HK-2 (cell line): ENCODE measurements at regions not wholly inside any gene's neighbourhood (a gene's known extent, or its start where the extent isn't known, plus 50 kb on each side); places are given as distances from the start of the nearest gene placed in this dataset.
"Not testable (repeated sequence)": the region's sequence is repeated elsewhere in the genome, so short reads cannot be mapped to it uniquely, and the experiment has no call there.

Source experiments
- DNase-seq: peaks from one replicate; pipeline ENCODE4 v3.0.0-alpha.2; 2018; ENCODE audit not compliant: unreplicated experiment

DNA sequence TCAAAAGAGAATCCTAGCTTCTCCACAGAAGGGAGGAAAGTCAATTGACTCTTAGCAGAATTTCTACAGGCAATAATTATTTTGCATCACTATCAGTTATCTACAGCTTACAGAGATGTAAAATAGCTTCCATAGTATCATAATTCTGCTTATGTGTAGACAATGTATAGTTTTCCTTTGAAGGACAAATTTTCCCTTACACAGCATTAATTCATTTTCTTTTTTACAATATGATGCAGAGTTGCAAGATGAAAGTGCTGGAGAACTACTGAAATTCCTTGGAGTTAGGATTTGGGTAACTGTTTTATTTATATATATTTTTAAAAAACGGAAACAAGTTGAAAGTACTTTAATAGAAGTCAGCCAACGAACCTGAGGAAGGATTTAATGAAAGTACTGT lies 111.0 kb upstream of the CPHXL start:
- no peak for DNase-seq

- no peak for DNase-seq
Observed at GRCh38 chr16:75837681-75838080, 111.4 kb upstream of the CPHXL start.

GRCh38 chr16:75841517-75841916 lies 115.2 kb upstream of the CPHXL start:
- no peak for DNase-seq

DNA sequence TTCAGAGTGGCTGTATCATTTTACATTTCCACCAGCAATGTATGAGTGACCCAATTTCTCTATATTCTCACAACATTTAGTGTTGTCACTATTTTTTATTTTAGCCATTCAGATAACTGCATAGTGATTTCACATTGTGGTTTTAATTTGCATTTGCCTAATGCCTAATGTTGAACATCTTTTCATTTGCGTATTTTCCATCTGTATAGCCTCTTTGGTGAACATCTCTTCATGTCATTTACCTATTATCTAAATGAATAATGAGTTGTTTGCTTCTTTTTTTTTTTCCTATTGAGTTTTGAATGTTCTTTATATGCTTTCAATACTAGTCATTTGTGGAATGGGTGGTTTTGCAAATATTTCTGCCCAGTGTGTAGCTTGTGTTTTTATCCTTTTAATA lies 120.9 kb upstream of the CPHXL start:
- DNase-seq = no peak

DNA sequence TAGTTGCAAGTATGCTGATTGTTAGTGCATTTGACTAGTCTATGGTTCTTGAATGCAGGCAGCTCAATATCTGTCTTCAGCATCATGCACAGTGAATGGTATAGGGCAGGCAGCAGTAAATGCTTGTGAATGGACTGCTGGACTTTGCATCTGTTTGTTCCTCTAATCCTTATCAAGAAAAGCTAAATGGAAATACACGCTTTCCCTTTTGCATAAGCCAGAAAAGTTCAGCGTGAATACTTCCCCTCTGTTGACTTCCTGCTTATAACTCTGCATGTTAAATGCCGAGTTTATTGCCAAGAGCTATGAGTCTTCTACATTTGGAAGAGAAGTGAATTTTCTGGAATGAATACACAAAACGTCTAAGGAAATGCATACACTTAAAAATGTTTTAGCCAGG lies 127.9 kb upstream of the CPHXL start:
- no peak for DNase-seq

- DNase-seq = no peak
Observed at GRCh38 chr16:75860326-75861053, 134.2 kb upstream of the CPHXL start.

GRCh38 chr16:75861311-75862097 lies 135.2 kb upstream of the CPHXL start:
- DNase-seq = no peak

DNA sequence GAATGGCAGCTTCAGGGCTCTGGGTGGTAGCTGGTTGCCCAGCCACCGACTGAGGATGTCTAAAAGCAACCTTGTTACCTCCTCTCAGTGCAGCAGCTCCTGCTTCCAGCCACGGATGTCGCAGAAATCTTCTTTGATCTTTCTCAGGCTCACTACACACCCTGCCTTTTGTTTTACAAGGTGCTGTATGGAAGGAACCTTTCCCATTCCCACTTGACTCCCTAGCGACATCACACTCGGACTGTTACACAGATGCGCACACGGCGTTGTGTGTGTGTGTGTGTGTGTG lies 135.8 kb upstream of the CPHXL start:
- DNase-seq = no peak

DNA sequence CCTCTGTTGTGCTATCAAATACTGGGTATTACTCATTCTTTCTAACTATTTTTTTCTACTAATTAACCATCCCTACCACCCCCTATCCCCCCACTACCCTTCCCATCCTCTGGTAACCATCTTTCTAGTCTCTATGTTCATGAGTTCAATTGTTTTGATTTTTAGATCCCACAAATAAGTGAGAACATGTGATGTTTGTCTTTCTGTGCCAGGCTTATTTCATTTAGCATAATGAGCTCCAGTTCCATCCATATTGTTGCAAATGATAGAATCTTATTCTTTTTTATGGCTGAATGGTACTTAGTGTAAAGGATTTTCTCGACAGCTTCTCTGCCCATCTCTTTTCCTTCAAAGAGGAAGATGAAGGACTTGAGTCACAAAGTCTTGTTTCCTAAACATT lies 138.0 kb upstream of the CPHXL start:
- no peak for DNase-seq

DNA sequence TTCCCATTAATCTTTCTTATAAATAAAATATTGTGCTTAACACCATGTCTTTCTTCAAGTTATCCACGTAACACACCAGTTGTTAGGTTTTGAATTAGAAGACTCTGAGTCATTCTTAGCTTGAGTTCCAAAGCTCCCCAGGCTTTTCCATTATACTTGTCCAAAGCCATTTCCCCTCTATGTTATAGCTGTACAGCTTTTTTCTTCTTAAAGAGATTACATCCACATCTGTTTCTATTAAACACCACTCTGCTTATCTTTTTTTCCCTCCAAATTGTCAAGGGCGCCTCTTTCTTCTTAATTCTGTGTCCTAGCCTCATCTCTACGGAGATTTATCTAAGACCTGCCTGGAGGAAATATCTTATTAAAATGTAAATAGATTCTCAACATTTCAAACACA lies 139.4 kb upstream of the CPHXL start:
- no peak for DNase-seq

DNA sequence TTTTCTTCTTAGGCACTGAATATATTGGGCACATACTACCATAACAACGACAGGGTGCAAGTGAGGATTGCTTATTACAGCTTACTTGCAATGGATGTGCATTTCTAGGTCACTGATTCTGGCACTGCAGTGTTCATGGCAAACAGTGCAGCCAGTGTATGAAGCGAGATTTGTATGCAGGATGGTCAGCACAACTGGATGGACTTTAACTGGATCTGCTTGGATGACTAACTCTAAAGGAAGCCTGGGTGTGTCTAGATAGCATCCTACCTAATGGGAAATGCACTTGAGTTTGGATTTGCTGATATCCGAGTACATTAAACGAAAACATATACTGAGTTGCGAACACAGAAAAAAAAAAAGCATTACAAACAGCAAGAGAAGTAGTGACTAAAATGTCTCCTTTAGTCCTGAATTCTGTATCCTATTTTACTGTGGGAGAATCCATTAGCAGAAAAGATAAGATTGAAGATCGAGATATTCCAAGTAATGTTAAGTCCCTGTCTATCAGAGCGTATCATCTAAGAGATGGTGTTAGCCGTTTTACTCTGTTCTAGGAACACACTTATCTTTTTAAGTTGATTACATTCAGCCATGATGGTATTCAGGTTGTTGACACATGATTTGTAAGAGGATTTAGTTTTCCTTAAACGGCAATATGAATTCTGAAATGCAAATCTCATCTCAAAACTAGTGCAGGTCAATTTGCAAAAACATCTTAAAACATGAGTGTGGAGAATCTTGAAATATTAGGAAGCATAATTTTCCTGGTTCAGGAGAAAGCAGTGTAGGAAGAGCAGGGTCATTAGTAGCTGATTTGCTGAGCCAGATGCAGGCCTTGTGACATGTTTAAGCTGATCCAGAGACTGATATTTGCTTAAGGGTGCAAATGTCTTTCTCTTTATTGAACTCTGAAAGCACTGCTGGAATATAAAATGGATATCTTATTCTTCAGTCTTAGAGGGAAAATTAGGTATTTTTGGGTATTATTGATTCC lies 142.6 kb upstream of the CPHXL start:
- DNase-seq = no peak

GRCh38 chr16:75881280-75881679 lies 155.0 kb upstream of the CPHXL start:
- not testable (repeated sequence) for DNase-seq

DNA sequence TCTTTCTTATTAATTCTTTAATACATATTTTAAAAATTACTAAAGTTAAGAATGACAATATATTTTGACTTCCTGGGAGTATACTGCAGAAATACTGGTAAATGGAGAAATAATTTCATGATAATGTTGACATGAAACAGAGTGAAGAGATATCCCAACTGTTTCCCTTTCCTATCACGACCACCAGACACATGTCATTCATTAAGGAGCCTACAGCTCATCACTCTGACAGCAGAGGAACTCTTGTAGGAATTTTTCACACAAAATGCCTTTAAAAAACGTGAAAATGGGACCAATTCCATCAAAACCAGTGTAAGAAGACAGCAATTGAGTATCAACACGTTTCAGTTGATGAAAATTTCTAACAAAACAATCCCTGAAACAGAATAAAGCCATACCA lies 172.9 kb upstream of the CPHXL start:
- DNase-seq = no peak

DNA sequence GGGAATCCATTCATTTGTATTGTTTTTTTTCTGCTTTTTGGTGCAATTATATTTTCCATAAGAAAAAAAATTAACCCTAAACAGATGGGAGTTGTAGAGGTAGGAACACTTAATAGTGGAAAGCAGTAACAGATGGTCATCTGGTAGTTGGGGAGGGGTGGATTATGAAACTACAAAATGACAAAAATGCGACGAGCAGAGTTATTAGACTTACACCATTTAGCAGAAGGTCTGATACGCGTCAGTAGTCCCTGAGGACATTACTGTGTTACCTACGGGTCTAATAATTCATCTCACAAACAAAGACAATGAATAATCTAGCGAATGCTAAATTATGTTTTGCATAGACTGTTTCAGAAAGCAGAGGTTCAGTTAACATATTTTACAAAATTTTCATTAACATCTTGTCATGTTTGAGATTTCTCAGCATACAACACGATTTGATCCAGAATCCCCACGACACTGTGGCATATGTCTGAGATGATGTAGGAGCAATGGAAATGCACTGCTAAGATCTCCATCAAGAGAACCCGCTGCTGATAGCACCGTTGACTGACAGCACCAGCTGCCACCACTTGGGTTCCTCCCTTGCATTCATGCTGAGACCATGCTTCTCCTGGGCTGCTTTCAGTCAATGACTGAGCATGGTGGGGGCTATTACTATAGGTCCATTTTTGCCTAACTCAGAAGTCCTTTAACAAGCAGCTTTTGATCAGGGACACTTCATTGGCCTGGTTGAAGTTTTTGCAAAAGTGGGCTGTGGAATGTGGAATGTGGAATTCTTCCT lies 182.2 kb upstream of the CPHXL start:
- no peak for DNase-seq

GRCh38 chr16:75909746-75910145 lies 183.5 kb upstream of the CPHXL start:
- DNase-seq = no peak

DNA sequence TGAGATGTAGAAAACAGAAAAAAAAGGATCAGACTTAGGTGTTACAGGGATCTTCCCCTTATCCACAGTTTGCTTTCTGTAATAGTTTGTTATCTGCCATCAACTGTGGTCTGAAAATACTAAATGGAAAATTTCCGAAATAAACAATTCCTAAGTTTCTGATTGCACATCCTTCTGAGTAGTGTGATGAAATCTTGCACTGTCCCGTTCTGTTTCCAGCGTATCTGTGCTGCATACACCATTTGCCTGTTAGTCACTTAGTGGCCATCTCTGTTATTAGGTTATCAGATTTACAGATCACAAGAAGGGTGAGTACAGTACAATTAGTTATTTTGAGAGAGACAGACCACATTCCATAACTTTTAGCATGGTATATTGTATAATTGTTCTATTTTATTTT lies 185.6 kb upstream of the CPHXL start:
- DNase-seq = no peak

DNA sequence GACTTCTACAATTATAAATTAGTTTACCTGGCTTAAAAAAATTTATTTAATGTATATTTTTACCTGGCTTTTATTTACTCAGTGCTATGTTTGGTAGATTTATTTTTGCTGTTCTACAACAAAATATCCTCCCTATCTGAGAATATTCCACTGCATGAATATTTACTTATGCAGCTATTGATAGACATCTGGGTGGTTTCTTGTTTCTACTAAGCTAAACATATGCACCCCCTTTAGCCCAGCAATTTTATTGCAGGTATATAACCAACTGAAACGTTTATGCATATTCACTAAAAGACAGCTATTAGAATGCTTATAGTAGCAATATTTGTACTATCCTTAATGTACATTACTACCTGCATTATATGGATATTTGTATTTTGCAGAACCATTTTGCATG lies 187.7 kb upstream of the CPHXL start:
- no peak for DNase-seq

DNA sequence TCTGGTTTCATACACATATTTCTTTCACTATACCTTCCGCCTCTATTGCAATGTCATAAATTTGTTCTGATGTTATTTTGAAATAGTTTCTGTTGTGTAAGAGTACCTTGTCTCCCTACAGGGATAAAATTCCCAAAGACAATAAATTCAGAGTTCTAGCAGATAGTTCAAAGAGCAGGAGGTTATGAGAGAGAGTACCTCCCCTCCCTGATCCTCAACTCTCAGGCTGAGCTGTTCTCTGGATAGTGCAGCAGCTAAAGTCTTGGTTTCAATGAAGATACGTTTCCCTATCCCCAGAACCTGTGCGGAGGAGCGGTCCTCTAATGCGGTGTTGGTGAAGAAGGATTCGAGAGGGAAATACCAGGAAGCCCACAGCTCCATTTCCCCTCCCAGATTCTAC lies 190.2 kb upstream of the CPHXL start:
- no peak for DNase-seq

GRCh38 chr16:75918109-75918508 lies 191.8 kb upstream of the CPHXL start:
- no peak for DNase-seq

DNA sequence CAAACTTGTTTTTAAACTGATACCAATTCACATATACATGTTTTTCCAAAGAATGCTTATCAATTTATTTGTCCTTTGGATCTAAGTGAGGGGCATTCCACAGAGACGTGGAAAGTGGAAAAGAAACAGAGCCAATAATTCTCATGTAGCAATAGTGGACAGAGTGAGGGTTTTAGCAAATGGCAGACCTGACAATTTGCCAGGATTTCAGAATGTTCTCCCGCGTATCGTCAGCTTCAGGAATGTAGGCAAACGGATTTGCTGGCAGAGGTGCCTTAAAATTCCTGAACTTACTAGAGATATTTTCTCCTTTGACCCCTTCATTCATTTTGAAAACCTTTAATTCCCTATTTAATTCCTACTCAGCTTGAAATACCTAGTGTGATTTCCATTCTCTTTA lies 193.4 kb upstream of the CPHXL start:
- DNase-seq = no peak

- no peak for DNase-seq
Observed at GRCh38 chr16:75921281-75921680, 195.0 kb upstream of the CPHXL start.

DNA sequence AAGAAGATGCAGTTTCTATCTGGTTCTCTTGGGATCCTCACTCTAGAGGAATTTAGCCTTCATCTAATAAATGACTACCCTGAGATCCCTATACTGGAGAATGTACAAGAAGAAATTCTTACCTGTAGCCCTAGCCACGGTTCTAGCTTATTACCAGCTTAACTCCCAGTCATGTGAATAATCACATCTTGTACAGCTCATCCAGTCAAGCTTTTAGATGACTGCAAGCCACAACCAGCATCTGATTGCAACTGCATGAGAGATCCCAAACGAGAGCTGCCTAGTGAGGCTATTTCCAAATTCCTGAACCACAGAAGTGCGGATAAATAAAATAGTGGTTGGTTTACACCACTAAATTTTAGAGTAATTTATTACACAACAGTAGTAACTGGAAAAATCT lies 196.0 kb upstream of the CPHXL start:
- no peak for DNase-seq
